HG03025 (cell line): ENCODE measurements at regions not wholly inside any gene's neighbourhood (a gene's known extent, or its start where the extent isn't known, plus 50 kb on each side); places are given as distances from the start of the nearest gene placed in this dataset.

ENCODE experiments used
- ATAC-seq: cut with Tn5 transposase; IDR thresholded peaks from one replicate; pipeline ENCODE4 v1.9.1; 2021; ENCODE audit warnings: mild to moderate bottlenecking, moderate library complexity; ENCODE audit not compliant: unreplicated experiment, low FRiP score

DNA sequence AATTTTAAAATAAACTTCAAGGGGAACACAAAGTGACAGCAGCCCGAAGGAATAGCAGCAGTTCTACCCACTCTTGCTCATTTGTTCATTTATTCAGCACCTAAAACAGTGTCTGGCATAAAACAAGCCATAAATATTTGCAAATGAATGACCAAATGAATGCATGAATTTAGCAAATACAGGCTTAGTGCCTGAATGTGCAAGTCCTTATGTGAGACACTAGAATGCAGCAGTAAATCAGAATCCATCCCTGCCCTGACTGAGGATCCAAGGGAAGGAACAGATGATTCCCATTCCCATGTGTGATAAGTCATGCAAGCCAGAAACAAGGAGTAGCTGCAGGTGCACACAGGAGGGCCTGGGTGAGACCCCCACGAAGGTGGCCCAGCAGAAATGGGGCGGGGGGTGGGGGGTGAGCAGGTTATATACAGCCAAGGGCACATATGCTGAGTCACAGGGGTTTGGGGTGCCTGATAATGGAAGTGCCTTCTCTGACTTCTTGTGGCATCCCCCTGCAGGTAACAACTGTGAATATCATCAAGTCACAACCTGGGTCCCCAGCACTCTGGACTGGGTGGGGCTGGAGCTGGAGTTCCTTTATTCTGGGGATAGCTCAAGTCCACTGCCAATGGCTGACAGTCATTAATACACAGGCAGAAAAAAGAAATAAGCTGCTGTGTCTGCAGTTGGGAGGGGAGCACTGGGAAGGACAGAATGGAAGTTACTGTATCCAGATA lies 311.9 kb downstream of the TXNL1 start:
- ATAC-seq = no peak

DNA sequence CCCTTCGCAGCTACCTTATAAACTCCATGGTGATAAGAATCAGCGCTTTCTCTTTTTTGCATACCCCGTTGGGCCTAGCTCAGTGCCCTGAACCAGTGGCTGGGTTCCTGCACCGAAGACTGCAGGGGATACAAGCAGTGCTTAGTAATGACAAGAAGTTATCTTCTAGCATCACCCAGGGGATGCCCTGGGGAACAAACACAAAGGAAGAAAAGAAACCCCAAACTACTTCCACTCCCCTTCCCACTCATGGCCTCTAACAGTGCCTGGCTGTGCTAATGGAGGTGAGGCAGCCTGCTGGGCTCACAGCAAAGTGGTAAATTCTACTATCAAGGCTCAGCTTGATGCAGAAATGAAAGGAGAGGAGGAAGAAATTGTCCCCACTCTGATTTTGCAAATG lies 314.7 kb downstream of the TXNL1 start:
- ATAC-seq = no peak

DNA sequence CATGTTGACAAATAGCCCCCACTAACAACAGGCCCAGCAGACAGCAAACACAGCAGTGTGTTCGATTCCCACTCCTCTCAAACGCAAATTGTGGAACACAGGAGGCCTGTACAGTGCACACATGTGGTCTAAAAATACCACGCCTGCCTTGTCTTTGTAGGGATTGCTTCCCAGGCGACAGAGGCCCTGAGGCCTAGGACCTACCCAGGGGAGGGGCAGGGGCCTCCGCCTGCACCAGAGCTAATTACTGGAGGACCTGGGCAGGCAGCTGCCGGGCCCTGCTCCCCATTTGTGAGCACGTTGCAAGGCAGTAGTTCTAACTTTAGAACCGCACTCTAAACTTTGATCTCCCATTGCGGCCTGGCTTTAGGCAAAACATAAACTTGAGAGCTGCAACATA lies 316.0 kb downstream of the TXNL1 start:
- no peak for ATAC-seq

DNA sequence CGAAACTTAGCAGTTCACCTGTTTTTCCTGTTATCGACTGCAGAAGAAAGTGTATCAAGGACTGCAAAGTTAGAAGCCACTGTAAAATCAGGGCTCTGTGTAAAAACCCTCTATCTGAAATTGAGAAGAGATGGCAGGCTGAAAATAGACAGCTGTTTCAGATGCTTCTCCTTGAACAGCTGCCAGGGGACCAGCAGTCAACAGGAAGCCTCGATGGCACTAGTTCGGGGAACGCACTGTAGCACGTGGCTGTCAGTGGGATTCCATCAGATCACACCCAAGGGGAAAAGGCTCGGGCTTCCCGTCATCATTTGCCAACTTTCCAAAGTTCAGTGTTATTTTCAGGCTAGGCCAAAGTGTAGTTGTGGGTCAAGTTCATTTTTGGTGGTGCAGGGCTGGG lies 316.9 kb downstream of the TXNL1 start:
- peak; percentile 49 for ATAC-seq

DNA sequence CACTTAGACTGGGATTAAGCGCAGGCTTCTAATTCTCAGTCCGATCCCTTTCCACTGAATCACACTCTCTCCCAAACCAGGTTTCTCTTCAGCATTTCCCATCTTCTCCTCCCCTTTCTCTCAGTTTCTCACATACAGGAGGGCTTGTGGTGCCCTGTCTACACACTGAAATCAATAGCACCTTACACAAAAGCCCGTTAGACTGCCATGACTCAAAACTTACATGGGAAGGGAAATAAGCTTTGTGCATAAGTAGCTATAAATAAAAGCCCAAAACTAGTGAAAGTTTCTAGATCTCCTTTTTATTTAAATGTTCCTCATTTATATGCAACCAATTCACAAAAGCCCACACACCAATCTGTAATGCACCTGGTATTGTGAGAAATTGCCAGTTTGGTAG lies 318.4 kb downstream of the TXNL1 start:
- no peak for ATAC-seq

DNA sequence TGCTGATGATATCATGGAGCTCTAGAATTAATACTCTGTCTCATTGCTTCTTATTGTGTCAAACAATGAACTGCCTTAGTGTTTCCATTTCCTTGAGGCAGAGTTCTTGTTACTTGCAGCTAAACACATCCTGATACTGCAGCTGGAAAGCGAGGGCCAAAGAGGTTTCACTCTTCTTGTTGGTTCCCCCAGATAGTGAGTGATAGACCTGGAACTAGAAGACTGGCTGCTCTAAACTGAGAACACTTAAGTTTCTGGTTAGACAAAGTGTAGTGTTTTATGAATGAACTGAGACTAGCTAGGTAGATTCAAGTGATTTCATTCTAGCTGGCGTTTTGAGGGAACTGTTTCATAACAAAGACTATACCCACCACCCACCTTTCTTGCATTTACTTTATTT lies 321.7 kb downstream of the TXNL1 start:
- ATAC-seq = no peak

DNA sequence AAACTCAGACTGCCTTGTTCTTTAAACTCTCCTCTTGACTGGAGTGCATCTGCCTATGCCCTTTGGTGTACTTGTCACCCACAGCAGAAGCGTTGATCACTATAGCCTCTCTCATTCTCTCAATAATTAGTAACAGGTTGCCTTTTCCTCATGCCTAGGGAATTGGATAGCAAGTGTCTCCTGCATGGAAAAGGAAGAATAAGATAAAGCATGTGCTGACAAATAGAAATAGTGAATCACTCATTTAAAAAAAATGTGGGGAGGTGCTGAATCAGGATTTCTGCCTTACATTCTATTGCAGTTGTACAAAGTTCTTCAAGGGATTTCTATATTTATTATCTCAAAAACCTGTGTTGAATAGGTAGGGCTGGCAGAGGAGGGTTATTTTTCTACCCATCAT lies 323.0 kb downstream of the TXNL1 start:
- no peak for ATAC-seq

DNA sequence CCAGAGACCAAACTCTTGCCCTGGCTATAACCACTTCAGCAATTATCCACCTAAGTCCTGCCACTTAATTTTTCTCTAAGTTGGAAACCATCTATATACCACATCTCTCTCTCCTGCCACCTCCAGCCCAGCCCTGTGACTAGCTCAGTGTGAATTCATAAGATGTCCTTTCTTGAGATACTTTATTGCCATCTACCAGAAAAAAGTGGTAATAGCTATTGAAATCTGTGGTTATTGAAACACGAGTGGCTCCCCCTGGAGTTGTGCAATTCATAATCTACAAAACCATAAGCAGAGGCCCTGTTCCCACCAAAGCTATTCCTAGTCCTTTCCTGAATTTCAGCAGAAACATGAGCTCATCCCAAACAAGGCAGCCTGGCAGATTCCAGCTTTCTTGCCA lies 324.0 kb downstream of the TXNL1 start:
- no peak for ATAC-seq

DNA sequence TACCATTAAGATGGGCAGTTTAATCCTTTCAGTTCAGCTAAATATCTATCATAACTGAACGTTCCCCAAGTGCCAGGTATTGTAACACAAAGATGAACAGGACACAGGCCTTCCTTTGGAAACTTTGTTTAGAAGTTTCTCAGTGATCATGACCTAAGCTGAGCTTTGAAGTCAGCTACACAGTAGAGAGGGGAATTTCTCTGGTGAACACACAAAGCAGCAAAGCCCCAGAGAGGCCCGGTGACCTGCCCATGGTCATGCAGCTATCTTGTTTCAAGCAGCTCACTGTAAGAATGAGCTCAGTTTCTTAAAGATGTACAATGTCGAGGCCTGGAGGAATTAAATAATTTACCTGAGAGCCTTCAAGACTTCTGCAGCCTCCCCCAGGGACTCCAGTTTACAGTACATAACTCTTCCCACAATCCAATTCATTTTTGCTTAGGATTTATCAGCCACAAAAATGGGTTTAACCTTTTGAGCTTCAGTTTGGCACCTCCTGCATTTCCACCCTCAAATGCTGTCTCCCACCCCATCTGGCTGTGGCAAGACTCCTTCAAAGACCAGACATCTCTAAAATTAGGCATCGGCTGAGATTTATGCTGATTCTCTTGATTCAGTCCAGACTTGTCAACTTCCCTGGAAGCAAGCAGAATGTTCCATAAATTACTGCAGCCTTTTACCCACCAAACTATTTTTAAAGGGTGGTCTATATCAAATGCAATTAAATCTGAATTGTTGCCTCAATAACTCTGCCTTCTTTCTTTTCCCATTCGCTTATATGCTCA lies 325.6 kb downstream of the TXNL1 start:
- ATAC-seq = no peak

DNA sequence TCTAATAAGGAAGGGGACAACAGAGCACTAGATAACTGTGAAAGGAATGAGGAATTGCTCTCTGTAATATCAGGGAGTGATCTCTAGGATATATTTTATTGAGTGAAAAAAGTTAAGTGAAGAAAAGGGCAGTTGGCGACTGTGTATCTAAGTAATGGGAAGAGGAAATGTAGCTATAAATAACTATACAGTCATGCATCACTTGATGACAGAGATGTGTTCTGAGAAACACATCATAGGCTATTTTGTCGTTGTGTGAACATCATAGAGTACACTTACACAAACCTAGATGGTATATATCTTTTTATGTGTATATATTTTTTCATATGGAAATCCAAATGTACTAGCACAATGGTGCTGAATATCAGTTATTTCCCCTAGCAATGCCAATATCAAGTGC lies 329.3 kb downstream of the TXNL1 start:
- ATAC-seq = no peak

DNA sequence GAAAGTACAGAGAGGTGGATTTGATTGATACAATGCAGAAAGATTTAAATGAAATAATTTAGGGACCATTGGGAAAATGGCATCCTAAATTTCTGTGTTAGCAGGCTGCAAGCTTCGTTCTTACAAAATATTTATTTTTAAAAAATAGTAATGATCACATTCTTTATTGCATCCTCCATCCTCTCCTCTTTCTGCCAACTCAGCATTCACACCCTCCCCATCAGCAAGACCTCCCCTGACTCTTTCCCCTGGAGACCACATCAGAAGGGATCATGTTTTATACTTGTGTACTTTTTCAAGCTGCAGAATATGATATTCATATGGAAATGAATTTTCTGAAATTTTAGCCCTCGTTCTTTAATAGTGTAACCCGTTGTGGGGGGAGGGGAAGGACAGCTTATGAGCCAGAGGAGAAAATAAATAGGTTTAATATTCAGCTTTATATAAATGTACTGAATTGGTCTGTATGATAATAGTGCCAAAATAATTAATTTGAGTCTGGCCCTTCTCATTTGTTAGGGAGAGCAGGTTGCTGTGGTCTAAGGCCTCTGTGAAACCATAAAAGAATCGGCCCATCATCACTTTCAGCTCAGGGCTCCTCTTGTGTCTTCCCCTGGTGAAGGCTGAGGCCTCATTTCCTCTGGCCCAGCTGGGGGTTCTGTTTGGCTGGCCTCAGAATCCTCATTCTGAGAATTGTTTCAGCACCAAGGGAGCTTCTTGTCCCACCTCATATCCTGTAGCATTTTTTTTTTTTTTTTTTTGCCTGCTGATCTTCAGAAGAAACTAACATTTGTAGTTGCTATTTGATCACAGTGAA lies 330.8 kb downstream of the TXNL1 start:
- no peak for ATAC-seq

DNA sequence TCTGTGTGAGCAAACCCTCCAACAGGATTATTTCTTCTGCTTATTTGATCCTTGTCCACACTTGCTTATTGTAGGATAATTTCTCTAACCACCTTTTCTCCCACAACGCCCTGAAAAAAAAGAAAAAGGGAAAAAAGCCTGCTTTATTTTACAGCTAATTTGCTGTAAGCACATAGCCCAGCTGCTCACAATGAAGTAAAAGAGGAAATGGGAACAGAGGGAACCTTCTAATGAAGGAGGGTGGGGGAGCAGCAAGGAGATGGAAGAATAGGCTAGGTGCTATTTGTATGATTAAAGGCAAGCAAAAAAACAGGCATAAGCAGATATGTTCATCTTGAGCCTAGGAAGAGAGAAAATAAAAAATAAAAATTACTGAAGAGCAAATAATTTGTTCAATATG lies 331.6 kb downstream of the TXNL1 start:
- no peak for ATAC-seq

DNA sequence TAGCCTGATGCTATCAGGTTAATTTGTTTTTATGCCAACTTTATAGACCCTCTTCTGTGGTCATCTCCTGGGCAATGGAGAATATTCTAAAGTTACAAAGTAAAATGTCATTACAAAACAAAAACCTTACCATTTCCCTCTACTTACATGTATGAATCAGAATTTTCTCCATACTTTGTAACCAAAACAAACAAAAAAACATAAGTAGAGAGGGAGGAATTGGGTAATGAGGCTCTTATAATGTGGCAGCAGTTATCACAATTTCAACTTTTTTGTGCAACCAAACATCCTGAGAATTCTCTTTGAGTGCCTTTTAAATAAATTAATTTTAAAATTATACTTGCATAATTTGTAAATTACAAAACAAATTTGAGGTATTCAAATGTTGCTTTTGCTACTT lies 332.8 kb downstream of the TXNL1 start:
- ATAC-seq = no peak

DNA sequence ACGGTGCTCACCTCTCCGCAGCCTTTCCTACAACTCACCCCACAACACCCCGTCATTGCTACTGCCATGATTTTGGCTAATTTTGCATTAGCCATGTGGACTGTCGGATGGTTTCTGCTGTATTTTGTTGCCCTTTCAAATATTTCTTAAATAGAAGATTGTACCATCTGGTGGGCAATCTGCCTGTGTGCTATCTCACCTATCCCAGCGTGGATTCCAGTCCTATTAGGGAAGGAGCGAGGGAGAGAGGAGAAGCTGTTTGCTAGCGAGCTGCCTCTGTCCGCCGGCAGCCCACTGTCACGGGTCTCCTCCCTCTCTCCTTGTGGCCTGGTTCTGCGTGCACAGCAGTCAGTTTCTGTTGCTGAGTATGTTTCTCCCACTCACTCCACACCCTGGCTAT lies 336.2 kb downstream of the TXNL1 start:
- ATAC-seq = no peak

DNA sequence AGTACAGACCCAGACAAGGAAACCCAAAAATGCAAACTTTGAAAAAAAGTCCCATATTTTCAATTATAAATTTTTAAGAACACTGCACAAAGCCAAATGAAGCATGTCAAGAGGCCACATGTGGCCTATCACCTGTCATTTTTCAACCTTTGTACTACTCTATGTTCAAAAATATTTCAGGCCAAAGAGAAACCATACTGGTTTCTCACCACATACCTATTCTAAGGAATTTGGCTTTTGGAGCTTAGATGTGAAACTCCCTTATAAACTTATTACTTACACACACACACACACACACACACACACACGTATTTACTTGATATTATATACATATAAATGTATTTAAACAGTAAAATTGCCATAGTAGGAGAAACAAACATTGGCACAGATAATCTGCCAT lies 338.7 kb downstream of the TXNL1 start:
- no peak for ATAC-seq

DNA sequence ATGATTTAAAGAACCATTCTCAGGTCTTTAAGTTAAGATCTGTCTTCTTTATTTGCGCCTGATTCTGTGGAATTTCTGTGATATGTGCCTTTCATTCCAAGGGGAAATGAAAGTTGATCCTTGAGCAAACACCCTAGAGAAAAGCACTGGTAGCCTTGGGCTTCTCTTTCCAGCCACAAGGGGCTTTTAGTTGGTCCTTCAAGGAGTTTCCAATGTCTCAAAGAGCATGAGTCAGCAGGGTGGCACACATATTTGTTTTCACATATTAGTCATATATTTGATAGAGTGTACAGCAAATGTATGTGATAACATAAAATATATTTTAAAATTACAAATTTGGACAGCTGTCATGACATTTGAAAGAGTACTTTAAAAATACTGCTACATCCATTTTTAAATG lies 339.5 kb downstream of the TXNL1 start:
- ATAC-seq = no peak

DNA sequence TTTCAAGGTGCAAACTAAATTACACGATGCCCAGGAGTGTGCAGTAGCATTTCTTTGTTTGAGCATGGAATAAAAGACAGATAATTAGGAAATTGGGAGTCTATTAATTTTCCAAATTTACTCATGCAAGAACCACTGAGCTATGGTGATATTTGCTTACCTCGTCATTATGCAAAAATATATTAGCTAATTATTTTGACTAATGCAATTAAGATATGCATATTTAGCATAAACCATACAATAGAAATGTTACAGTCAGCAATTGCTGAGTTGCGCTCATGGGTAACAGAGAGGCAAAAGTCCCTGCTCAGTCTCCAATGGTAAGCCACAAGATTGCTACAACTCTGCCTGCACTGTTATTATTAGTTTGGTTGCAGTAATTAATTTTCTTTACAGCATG lies 342.0 kb downstream of the TXNL1 start:
- no peak for ATAC-seq

DNA sequence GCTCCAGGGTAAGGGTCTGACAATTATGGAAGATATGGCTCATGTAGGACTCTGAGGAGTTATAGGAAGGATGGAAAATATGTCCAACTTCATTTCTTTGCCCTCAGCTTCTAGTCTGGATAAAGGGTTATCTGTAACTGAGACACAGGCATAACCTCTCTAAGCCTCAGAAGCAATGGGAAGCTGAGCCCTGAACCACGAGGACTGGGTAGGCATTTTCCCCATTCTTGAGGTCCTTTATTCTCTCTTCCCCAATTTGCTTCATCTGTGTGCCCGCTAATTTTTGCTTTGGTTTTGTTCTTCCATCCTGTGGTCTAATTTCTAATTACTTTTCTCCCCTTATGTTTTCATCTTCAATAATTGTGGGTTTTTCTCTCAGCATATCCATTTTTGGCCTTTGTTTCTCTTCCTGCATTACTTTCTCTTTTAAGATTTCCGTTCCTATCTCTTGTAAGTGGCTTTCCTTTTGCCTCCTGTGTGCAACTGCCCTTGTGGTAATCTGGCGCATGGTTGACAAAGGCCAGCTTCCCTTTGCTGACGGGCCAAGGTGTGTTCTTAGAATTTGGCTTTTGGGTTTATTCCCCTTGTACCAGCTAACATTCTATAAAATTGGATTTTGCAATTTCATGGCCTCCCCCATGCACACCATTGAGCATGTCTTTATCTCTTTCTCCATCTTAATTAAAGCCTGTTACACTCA lies 343.8 kb downstream of the TXNL1 start:
- ATAC-seq = no peak

DNA sequence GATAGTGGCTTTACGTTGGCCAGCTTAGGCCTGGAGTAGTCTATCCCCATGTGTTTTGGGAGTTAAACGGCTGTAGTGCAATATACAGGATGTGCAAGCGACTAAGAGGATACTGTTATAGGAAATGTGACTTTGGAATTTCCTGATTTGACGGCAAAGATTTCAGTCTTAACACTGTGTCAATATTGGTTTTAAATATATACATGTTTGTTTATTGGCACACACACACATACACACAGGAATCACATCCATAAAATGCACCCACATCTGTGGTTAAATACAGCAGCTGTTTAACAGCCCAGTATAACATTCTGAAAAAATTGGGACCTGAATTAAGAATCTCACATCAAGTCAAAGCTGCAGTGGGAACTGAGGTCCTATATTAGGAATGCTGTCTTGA lies 347.1 kb downstream of the TXNL1 start:
- no peak for ATAC-seq

DNA sequence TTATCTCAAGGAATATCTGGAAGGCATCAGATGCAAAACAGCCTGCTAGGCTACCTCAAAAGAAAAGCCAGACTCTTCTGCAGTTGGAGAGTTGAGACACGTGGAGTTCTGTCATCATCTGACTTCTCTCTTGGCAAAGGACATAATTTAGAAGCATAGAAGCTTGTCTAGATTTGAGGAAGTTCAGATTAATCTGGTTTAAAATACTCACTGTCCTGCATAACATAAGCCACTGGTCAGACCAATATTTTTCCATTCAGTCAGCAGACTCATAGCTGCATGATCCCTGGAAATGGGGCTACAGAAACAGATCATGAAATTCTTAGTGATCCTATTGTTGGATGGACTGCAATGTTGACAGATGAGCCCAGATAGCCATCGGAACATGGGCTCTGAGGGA lies 349.0 kb downstream of the TXNL1 start:
- no peak for ATAC-seq
